ENCODE measurements at regions not wholly inside any gene's neighbourhood (a gene's known extent, or its start where the extent isn't known, plus 50 kb on each side); places are given as distances from the start of the nearest gene placed in this dataset.

GRCh38 chr3:135310317-135310716, 515.3 kb downstream of the EPHB1 start:
- DNase-seq: no peak

DNA sequence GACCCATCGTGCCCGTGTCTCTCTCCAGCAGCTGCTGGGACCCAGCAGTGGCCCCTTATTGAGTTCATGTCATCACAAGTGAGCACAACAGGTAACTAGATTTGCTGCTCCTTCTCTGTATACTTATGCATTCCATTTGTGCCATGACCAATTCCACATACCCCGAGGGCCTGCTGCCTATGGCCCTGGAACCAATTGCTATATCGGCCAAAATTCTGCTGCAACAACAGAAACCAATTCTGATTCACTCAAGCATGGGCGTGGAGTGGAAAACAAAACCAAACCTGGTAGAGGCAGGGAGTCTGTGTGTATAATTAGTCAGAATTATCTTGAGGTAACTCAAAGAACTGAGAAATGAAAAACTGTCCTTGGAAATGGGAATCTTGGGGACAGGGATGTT, 516.6 kb downstream of the EPHB1 start:
- no peak for DNase-seq

- DNase-seq: no peak
Measured at GRCh38 chr3:135314237-135314636, 519.2 kb downstream of the EPHB1 start.

GRCh38 chr3:135324301-135324700, 529.2 kb downstream of the EPHB1 start:
- no peak for DNase-seq

GRCh38 chr3:135325096-135325495, 530.0 kb downstream of the EPHB1 start:
- no peak for DNase-seq

DNA sequence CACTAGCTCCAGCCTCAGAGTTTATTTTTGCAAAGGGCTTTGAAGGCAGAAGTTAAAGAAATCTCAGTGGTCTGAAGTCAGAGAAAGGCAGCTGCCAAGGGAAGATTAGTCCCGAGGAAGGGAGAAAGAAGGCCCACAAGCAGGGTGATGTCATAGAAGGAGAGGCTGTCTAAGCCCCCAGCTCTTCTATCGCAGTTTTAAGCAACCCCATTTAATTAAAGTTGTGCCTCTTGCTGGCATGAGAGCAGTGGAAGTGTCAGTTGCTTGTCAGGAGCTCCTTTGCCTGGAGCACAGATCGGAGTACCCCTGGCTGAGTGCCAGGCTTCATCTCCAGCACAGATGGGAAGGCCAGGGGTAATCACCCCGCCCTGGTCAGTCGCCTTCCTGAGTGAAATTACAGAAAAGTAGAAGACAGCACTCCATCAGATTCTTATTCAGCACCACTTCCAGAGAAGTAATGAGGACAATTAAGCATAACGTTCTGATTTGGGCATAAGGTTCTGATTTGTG, 530.7 kb downstream of the EPHB1 start:
- DNase-seq: no peak

DNA sequence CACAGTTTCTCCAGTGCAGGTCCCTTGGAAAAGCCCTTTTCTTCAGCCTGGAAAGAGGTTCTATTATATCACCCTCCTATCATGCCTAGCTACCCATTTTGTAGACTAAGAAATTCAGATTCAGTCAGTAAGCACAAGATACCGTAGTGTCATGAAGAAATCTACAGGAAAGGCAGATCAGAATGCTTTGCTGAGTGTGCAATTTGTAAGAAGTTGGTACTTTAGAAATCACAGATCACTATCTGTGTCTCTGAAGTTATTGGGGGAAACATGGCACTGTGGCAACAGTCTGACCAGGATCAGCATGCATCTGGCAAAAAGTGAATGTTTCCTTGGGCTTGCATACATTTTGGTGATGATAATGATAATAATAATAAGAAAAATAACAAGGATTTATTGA, 531.8 kb downstream of the EPHB1 start:
- DNase-seq: no peak

DNA sequence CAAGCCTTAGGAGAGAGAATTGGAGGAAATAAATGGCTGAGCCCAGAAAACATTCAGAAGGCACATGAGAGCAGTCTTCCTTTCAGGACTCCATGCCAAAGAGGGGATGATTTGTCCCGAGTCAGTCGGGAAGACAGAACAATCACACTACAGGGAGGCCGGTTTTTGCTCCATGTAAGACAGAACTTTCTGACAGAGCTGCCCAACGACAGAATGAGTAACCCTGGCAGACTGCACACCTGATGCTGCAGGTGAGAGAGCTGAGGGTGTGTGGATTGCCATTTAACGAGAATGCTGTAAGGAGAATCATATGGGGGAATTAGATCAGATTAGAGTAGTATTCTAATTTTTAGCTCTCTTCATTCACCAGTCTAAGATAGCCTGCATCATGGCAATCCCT, 533.0 kb downstream of the EPHB1 start:
- no peak for DNase-seq

- no peak for DNase-seq
Measured at GRCh38 chr3:135329479-135329878, 534.4 kb downstream of the EPHB1 start.

DNA sequence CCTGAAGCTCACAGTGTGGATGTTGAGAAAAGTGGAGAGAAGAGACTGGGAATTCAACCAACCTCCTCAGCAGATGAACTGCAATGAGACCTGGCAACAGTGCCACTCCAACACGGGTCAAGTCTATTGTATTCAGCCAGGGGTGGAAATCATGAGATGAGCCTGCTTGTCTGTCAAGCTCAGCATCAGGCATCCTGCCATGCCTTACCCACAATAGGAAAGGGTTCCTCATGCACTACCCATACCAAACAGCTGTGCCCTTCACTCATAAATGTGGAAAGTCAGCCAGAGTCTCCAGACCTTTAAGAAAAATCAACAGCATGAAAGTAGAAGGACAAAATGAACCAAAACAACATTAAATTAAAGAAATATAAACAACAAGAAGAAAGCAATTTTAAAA, 542.1 kb downstream of the EPHB1 start:
- no peak for DNase-seq

- no peak for DNase-seq
Measured at GRCh38 chr3:135348690-135349089, 553.6 kb downstream of the EPHB1 start.

- DNase-seq: no peak
Measured at GRCh38 chr3:135349254-135349948, 554.3 kb downstream of the EPHB1 start.

DNA sequence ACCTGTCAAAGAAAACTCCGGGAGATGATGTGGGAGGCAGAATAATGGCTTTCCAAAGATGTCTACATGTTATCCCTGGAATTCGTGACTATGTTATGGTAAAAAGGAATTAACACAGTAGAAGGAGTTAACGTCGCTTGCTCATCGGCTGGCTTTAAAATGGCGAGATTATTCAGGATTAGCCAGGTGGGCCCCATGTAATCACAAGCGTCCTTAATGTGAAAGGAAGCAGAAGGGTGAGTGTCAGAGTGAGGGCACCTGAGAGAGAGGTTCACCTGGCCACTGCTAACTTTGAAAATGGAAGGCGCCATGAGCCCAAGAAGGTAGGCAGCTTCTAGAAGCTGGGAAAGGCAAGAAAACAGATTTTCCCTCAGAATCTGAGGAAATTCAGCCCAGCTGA, 557.2 kb downstream of the EPHB1 start:
- no peak for DNase-seq

- DNase-seq: no peak
Measured at GRCh38 chr3:135362889-135363288, 567.8 kb downstream of the EPHB1 start.

GRCh38 chr3:135364676-135365075, 569.6 kb downstream of the EPHB1 start:
- no peak for DNase-seq

DNA sequence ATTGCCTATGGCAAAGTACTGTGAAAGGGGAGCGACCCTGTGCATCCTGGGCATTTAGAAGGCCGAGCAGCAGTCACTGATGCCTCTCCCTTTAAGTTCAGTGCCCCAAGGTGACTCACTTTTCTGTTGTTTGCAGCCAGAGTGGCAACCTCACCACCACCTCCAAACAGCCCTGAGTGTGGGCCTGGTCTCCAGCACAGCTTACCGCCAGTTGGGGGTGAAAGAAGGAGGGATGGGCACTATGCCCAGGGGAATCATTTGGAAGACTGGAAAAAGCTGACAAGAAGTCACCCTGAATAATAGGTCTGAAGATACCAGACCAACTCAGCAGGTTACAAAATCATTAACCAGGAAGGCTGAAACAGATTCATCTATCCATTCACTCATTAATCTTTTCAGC, 571.8 kb downstream of the EPHB1 start:
- no peak for DNase-seq

DNA sequence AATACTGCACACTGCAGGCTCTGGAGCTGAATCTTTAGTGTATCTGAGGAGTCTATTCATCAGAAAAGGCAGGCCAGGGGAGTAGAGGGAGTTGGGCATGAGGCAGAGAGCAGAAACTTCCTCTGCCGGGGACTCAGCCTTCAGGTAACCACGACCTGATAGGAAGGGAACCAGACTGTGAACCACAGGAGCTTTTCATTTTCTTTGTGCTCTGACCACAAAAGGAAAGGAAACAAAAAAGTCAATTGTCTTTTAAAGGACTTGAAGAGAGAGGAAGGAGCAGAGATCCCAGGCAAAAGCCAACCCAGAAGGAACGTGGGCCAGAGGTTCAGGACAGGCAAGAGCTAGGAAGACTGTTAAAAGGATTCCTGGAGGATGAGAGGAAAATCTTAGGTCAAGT, 573.3 kb downstream of the EPHB1 start:
- no peak for DNase-seq

DNA sequence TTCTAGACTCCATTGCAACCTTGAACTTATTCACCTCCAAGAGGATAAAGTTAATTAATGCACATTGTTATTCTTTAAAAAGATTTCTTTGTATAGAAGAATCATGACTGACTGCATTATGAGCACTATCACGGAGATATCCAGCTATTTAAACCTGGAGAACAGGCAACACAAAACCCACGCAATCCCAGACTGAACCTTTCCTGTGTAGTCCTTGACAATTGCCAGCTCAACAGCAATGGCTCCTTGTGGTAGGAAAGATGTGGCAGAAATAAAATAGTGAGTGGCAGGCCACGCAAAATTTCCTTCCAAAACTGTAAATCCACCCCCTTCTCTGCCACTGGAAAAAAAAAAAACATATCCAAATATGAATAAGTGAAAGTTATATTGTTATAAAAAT, 573.7 kb downstream of the EPHB1 start:
- DNase-seq: no peak

DNA sequence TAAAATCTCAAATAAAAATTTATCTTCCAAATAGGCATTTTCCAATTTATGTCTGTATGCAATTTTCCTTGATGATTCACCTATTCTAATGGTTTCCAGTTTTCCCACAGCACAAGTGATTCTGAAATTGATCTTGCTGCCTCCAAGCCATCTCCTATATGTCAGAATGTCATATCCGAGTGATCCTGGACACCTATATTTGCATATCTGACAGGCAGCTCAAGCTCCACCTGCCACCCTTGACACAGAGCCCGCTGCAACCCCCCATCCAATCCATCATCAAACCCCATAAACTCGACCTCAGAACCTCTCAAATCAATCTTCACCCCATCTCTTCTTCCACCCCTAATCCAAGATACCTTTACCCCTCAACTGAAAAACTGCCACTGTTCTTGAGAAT, 579.5 kb downstream of the EPHB1 start:
- no peak for DNase-seq

DNA sequence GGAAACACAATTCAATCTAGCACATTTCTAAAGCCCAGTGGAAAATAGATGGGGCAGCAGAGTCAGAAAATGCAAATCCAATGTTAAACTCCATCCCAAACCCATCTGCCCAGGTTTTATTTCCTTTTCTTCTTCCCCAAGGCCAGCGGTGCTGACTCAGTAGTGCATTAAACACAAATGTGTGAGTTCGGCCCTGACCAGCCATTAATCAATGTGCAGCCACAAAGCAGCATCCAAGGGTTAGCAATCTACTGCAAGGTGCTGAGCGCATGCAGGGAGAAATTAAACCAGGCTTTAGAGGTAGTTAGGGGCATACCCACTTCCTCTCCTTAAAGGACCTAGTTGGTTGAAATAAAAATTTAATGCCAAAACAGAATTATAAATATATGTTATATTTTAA, 583.3 kb upstream of the PPP2R3A start:
- DNase-seq: no peak

DNA sequence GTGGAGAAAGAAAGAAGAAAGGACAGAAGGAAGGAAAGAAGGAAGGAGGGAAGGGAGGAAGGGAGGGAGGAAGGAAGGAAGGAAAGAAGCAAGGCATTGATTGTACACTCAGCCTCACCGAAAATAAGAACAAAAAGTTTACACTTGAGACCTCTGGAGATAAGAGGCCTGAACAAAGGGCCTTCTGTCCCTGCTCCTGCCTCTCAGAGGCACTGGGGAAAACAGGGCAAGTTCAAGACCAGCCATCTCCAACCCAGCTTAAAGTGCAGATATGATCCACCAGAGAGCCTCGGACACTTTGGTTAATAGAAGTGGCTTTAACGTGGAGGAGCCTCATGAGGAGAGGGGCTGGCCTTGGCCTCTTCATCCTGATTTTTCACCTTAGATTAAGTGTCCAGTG, 582.9 kb upstream of the PPP2R3A start:
- DNase-seq: no peak

GRCh38 chr3:135383301-135383700, 582.2 kb upstream of the PPP2R3A start:
- no peak for DNase-seq

DNA sequence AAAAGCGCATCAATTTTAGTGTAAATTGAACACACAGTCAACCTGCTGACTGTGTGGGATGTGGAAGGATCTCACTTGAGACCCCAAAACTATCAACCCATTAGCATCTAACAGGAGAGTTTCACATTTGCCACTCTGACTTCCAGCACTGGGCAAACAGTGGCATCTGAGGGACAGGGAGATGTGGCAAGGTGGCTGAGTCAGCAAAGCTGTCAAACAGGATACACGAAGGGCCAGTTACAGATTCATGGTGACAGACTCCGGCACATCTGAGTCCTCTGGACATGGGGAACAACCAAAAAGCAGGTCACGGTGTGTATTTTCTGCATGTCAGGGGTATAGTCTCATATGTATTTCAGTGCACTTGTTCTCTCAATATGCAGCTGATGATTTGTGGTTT, 573.4 kb upstream of the PPP2R3A start:
- no peak for DNase-seq

GRCh38 chr3:135393159-135393558, 572.4 kb upstream of the PPP2R3A start:
- DNase-seq: no peak

- DNase-seq: no peak
Measured at GRCh38 chr3:135393898-135394525, 571.5 kb upstream of the PPP2R3A start.
